D341Med (cell line): ENCODE measurements at regions not wholly inside any gene's neighbourhood (a gene's known extent, or its start where the extent isn't known, plus 50 kb on each side); places are given as distances from the start of the nearest gene placed in this dataset.
"Not testable (repeated sequence)": the region's sequence is repeated elsewhere in the genome, so short reads cannot be mapped to it uniquely, and the experiment has no call there.

ENCODE experiments used
- DNase-seq: peaks from one replicate; pipeline ENCODE4 v3.0.0; 2012; ENCODE audit warnings: low spot score

DNA sequence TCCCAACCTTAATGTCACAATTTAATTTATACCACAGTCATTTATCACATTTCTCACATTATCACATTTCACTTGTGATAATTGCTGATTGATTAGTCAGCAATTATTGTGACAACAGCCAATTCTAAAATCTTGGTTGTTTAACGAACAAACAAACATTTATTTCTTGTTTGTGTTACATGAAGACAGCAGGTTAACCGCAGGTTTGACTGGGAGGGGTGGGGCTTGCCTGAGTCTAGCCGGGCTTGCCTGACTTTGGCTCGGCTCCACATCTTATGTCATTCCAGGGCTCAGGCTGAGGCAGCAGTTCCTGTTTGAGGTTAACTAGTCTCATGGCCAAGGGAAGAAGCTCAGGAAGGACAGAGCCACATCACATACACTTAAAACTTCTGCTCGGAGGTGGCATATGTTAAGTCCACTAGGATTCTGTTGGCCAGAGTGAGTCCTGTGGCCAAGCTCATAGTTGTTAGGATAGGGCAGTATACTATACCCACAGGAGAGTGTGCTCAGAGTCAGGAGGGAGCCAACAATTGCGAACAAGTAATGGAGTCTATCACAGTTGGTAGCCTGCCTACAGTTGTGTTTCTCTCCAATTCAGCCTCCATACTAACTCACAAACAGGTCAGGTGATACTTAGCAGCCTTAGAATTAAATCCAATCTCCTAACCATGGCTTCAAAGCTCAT lies 90.0 kb upstream of the IFNGR1 start:
- peak; percentile 44 for DNase-seq

DNA sequence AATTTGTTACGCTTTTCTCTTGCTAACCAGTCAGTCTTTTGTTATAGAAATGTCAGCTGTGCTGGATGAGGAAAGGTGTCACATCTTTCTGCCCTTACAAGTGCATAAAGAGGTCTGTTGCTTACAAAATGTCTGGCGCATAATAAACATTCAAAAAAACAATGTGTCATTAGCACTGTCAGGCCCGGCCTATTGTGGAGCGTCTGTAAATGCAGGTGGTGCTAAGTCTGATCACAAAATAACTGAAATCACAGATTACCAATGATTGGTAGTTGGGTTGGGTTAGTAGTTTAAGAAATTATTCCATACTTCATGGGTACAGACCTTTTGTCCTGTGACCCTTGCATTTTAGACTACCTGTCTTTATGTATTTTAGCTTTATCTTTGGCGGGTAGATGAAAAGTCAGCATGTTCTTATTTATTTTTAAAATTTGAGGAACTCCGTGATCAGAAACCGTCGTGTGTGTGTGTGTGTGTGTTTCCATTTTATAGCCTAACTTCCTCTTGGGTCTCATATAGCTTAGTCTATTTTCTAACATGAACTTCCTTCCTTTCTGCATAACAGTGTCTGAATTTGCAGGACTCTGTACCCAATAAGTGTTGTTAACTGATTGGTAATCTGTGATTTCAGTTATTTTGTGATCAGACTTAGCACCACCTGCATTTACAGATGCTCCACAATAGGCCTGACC lies 88.1 kb upstream of the IFNGR1 start:
- no peak for DNase-seq

DNA sequence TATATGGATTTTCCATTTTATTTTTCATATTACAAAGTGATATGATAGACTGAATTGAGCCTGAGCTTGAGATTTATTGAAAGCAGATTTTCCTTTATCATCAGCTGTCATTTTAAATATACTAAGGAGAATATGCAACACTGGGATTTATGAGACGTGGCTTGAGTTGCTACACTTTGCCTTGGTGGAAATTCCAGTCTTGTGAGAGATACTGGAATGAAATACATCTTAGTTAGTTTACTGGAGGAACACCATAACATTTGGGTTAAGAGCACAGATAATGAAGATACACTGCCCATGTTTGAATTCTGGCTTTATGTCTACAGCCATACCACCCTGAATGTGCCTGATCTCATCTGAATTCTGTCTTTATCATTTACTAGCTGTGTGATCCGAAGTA lies 86.5 kb upstream of the IFNGR1 start:
- DNase-seq = no peak

DNA sequence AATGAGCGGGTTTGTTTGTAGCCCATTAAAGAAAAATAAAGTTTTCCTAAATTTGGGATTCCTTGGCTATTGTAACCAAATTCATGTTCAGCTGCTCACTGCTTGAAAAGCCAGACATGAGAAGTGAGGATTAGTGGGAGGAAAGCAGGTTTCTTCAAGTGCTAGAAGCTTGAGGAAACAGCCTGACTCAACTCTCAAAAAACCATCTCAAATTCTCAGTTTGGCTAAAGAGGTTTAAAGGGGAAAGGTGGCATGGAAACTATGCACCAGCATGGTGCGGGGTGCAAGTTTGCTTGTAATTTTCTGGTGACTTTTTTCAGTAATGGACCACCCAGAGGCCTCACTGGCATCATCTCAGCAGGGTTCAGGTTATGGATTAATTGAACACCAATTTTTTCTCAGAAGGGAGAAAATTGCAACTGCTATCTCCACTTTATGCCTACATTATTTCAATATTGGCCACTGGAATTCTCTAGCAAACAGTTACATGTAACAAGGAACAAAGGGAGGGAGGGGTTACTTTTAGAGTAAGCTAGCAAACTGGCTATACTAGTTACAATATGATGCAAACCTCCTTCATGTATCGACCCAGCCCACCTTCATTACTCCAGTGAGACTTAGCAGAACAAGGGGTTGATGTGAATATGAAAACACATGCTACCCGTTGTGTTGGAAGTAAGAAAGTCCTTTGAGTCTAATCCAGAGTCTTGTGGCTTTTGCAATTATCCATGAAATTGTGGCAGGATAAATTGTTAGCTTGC lies 85.0 kb upstream of the IFNGR1 start:
- DNase-seq = no peak

DNA sequence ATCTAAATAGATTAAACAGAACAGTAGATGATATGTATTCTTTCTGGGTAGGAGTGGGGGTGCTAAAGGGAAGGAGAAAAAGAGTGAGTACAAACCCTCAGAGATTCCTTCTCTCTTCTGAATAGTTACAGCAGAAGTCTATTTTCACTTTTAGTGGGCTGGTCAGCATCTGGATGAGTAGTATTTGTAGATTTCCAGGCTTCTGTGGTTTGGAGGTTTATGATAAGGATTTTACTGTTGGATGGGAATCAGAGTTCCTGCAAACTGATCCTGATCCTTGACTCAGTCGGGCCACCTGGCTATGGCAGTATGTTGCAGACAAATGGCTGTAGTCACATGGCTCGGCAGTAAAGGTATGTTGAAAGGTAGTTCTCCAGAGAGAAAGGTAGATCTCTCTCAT lies 84.3 kb upstream of the IFNGR1 start:
- no peak for DNase-seq

DNA sequence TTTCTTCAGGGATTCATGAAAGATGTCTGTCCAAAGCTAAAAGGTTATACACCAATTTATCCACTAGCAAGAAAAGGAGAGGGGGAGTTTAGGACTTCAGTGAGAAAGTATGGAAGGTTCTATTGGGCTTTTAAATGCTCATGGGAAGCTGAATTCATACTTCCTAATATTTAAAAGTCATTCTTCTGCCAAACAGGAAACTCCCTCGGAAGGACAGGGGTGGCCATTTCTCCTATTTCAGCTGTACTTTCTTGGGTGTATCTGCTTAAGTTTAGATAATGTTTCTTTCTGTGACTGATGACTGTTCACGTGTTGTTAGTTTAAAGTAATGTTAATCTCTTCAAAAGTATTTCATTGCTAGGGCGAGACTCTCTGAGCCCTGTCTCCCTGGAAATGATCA lies 80.5 kb upstream of the IFNGR1 start:
- no peak for DNase-seq

DNA sequence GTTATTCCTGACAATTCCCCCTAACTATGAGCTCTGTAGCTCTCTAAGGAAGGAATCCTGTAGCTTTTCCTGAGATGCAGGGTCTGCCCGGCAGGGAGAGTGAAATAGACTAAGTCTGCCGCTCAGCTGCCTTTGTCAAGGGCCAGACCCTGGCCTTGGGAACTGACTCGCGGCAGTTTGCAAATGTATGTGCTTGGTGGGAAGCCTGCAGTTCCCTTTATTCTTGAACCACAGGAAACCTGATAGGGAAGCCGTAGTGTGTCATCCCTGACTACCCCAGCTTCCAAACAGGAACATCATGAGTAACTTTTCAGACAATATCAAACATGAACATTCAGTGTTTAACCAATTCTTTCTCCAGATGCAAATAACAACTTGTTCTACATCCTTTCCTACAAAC lies 78.7 kb upstream of the IFNGR1 start:
- no peak for DNase-seq

DNA sequence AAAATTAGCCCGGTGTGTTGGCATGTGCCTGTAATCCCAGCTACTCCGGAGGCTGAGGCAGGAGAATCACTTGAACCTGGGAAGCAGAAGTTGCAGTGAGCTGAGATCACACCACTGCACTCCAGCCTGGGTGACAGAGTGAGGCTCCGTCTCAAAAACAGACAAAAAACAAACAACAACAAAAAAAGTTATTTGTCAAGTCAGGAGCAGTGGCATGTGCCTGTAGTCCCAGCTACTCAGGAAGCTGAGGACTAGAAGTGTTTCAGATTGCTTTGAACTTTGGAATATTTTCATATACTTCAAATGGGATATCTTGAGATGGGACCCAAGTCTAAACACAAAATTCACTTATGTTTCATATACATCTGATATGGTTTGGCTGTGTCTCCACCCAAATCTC lies 73.1 kb upstream of the IFNGR1 start:
- DNase-seq = not testable (repeated sequence)

DNA sequence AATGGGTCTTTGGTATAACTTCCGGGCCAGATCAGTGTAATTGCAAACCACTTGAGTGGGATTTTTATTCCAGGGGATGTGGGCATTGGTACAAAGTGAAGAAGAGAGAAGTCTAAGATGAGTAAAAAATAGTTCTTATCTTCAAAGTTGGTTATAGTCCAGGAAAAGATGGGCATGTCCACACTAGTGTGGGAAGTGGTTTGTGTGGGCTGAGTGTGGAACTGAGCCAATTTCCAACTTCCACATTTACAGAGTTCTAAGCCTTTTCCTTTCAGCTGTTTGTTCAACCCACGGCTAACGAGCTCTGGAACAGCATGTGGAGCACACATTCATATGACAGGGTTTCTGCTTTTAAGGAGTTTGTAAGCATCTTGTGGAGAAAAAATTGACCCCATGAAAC lies 72.3 kb upstream of the IFNGR1 start:
- no peak for DNase-seq

DNA sequence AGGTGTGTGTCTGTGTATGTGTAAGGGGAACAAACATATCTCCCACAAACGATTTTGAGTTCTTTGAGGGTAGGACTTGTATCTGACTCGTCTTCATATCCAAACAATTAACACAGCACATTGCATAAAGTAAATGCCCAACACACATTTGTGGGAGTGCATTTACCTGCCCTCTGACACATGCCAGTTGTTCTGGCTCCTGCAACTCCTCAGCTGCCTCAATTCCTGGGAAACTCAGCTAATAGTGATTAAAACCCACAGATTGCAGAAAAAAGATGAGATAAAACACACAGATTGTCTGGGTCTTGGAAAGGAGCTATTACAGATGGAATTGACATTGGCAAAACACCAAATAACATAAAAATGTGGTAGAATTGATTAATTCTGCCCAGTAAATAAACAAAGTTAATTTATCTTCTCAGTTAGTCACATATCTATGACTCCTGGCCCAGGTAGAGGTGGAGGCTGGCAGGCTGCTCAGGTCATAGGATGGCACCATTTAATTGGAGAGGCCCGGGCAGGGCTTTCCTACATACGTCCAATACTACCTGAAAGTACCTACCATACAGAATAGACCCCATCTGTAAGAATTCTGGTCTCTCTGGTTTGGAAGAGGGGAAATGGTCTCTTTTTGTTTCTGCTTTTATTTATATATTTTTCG lies 71.5 kb upstream of the IFNGR1 start:
- DNase-seq = no peak

DNA sequence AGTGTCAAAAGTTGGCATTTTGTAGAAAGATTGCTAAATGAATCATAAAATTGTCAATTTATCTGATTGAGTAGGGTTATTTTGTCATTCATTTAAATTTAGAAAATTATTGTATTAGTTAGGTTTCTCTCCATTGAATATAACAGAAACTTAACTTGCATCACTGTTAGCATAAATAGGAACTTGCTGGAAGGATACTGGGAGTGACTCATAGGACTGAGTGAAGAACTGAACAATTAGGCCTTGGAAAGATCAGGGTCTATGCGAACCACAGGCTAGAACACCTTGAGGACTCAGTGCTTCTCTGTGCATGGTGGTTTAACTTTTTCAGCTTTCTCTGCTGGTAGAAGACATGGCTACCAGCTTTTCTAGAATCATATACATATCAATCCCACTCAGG lies 67.7 kb upstream of the IFNGR1 start:
- no peak for DNase-seq

DNA sequence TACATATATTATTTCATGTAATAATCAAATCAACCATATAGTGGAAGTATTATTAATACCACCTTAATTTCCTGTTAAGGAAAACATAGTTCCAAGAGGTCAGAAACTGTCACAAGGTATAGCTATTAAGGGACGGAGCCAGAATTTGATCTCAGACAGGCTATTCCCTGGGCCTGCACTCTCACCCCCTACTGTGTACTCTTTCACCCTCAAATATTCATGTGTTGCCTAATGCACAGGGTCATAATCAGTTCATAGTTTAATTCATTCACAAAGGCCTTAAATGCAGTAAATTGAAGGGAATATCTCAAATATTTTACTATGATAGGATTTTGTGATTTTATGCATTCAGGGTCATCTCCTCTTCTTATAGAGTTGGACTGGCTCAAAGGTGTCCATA lies 67.2 kb upstream of the IFNGR1 start:
- no peak for DNase-seq

DNA sequence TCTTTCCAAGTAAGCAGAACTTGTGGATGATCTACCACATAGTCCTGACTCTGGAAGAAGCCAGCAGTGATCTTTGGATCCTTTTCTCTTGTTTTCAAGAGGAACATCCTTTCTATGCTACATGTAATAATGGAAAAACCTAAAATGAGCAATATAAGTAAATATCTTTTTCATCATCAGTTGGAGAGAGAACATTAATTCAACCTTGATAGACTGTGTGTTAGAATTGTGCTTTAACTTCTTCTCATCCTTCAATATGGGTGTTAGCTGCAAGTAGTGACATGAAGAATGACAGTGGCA lies 65.6 kb upstream of the IFNGR1 start:
- no peak for DNase-seq

DNA sequence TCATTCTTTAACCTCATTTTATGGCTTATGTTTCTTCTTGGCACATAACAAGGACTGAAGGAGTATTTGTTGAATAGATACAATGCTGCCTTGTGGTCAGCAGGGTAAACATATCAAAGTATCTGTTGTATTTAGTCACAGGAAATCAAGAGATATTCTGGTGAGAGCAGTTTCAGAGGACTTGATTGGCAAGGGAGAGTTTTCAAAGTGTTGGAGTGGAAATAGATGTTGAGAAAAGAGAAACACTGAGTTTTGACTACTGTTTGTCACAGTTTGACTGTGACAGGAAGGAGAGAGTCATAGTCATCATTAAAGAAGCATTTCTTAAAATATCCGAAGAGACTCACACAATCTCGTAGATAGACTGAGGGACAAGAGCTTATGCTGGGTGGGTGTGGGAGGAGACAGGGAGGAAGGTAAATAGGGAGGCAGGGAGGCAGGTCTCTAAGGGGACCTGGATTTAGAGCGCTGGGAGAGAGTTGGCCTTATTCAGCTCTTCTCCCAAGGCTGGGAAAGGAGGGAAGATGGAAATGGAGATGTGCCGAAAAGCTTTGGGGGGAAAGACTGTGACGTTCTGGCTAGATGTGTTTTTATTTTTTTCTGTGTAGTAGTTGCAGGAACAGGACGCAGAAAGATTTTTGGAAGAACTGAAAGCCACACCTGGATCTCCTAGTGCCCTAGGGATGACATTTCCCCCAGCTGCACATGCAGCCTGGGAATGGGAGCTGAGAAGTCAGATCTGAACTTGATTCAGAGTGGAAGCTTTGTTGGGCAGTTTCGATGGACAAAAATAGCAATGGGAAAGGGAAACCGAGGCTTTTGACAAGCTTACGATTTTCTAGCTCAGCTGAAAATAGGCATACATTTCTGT lies 65.0 kb upstream of the IFNGR1 start:
- DNase-seq = no peak

DNA sequence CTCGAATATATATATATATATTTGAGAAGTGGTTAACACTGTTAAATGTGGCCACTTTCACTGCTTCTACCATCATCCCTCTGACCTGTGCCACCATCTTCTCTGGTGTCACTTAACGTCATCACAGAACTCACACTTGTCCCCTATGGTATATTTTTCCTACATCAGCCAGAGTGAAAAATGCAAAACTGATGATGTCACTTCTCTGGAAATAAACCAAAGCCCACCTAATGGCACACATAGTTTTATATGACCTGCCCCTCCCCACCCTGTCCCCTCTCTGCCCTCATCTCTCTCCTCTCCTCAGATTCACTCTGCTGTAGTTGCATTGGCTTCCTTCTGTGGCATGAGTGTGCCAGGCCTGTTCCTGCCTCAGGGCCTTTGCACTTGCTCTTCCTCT lies 63.9 kb upstream of the IFNGR1 start:
- DNase-seq = no peak

DNA sequence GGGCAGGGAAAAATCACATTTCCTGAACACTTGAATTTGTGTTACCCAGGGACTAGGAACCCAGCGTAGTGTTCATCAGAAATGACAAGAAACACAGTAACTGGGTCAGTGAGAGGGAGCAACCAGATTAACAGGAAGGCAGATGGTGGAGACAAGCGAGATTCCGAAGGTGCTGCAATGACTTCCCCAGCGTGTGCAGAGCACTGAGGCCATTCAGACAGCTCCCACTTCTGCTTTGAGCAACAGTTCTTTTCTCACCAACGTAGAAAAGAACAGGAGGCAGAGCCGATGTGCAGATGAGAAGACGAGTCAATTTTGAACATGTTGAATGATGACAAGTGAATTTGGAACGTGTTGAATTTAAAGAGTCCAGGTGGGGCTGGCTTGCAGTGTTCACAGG lies 63.1 kb upstream of the IFNGR1 start:
- DNase-seq = no peak

DNA sequence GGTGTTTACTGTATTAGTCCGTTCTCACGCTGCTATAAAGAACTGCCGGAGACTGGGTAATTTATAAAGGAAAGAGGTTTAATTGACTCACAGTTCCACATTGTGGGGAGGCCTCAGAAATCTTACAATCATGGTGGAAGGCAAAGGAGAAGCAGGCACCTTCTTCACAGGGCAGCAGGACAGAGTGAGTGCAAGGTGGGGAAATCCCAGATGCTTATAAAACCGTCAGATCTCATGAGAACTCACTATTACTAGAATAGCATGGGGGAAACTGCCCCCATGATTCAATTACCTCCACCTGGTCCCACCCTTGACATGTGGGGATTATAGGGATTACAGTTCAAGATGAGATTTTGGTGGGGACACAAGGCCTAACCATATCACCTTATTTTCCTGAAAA lies 60.1 kb upstream of the IFNGR1 start:
- not testable (repeated sequence) for DNase-seq

DNA sequence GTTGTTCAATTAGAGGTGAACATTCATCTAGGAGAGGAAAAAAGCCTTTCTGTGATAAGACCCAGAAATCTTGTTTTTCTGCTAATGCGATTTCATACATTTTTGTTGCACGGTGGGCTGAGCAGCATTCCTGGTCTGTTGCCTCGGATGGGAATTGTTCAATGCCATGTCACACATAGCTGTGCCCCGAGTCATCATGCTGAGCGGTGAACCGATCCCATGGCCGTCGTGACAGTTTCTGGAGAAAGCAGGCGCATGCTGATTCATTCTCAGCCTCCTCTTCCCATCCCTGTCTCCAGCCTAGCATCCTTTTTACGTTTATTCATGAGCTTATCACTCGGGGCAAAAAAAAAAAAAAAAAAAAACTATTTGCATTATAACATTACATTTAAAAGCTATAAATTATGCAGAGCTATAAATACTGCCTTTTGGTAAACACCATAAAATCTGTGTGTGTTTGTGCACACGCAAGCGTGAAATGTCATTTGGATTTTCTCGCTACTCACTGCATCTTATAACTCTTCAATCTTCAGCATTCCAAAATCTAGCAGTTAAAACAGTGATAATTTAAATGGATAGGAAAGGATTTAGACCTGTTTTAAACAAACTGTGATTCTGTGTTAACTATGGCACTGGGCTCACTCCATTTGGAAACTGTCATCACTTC lies 58.9 kb upstream of the IFNGR1 start:
- no peak for DNase-seq

DNA sequence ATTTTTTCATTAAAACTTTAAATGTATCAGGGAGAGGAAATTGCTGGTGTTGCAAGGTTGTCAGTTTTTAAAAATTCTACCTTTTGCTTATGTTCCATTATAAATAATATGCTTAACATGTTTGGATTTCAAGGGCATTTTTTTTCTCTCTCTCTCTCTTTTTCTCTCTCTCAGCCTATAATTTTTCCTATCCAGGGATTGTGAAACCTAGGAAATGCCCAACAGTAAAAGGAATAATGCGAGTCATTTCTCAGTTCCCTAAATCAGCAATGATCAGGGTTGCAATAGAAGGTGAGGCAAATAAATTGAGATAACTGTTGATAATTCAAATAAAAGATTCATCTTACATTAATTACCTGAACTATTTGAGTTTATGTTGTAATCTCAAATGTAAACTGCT lies 53.2 kb upstream of the IFNGR1 start:
- DNase-seq = no peak

DNA sequence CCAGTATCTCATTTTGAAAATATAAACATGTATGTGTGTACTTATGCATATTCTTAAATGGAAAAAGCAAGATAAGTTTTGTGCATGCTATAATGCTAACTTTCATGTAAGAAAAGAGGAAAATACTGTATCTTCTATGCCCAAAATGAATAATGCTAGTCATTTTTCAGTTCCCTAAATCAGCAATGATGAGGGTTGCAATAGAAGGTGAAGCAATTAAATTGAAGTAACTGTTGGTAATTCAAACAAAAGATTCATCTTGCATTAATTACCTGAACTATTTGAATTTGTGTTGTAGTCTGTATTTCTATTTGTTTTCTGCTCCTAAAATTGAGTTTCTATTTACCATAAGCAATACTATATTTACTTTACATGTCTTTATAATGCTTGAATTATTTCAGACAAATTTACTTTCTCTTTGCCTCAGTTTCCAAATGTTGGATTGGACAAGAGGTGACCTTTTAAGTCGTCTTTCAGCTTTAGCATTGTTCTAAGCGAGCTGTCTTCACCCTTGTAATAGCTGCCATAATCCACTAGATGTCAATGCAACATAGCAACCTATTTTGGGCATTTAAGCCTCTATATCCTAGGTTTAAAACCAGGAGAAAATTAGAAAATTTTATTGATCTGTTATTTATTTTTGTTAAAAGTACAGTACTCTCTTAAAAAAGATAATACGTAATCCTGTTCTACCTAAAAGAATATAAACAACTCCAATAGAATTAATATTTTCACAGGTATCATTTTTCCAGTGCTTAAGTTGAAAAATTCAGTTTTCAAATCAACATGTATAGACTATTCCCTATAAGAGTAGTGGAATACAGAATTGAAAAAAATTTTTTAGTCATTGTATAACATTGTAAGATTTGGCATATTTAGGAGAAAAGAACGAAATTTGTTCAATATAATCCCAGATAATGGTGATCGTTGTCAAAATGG lies 52.3 kb upstream of the IFNGR1 start:
- peak; percentile 37 for DNase-seq
